ENCODE measurements at regions not wholly inside any gene's neighbourhood (a gene's known extent, or its start where the extent isn't known, plus 50 kb on each side); places are given as distances from the start of the nearest gene placed in this dataset.

DNA sequence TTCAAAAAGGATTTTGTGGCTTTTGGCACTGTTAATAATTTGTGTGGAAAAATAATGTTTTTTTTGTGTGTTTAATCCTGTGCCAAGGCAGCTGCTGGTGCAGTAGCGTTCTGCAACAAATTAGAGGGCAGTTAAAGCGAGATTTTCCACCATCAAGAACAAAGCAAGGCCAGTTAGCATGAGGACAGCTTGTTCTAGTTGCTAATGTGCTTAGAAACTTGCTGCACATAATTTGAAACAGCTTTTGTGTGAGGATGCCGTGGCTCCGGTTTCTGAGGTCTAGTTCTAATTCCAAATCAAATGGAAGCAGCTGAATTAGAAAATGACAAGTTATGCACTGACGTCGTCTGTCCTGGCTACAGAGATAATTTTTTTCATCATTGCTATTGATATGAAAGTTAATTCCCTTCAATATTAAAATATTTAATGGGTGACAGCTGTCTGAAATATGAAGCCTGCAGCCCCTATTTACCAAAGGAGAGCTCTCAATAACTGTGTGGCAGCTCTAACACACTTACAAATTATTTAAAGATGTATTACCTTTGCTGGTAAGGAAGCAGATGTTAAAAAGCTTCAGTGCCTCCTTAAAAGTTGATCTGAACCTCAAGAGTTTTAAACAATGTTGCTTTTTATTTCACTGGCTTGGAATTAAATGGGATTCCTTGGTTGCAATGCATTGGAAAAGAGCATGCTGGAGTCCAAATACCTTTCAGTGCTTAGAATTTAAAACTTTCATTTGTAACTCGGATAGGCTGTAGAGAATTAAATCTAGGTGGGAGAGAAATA is 128.6 kb downstream of the SPATA31D1 start:
- intact Hi-C loops (cut with DNase I; ENCODE audit: low total_unique reads): no loop called here
- no peak for DNase-seq (ENCODE audit: low spot score in 2 of 2)
- no peak for TF ChIP-seq POLR2A (IDR thresholded peaks at IDR 0.05)
- TF ChIP-seq, protein P1, sequence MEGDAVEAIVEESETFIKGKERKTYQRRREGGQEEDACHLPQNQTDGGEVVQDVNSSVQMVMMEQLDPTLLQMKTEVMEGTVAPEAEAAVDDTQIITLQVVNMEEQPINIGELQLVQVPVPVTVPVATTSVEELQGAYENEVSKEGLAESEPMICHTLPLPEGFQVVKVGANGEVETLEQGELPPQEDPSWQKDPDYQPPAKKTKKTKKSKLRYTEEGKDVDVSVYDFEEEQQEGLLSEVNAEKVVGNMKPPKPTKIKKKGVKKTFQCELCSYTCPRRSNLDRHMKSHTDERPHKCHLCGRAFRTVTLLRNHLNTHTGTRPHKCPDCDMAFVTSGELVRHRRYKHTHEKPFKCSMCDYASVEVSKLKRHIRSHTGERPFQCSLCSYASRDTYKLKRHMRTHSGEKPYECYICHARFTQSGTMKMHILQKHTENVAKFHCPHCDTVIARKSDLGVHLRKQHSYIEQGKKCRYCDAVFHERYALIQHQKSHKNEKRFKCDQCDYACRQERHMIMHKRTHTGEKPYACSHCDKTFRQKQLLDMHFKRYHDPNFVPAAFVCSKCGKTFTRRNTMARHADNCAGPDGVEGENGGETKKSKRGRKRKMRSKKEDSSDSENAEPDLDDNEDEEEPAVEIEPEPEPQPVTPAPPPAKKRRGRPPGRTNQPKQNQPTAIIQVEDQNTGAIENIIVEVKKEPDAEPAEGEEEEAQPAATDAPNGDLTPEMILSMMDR (IDR thresholded peaks at IDR 0.05): no peak
- WGBS, 2 donors: 18 to 21% methylated on average over 7 of the region's 7 CpGs
- H3K4me3 ChIP-seq (ENCODE audit: low read depth, poor library complexity, severe bottlenecking): no peak overlapping the region

DNA sequence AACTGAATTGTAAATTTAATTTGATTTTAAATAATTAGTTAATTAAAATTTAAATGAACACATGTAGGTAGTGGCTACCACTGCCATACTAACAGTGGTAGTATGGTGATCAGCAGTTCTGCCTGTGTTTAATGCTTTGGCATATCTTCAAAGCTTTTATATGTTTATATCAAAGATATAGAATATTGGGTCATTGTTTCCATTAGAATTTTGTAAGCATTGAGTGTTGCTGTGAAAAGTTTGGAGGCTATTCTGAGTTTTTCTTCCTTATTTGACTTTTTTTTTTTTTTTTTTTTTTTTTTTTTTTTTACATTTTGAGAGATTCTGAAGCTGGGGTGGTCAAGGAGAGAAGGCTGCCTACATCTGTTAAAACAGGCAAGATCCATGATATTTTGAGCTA is 134.2 kb downstream of the SPATA31D1 start:
- intact Hi-C loops (cut with DNase I; ENCODE audit: low total_unique reads): no loop called here
- no peak overlapping the region for H3K4me3 ChIP-seq (ENCODE audit: low read depth, poor library complexity, severe bottlenecking)
- TF ChIP-seq, protein P1 (IDR thresholded peaks at IDR 0.05): no peak
- TF ChIP-seq POLR2A (IDR thresholded peaks at IDR 0.05): no peak
- no peak for DNase-seq (ENCODE audit: low spot score in 2 of 2)

DNA sequence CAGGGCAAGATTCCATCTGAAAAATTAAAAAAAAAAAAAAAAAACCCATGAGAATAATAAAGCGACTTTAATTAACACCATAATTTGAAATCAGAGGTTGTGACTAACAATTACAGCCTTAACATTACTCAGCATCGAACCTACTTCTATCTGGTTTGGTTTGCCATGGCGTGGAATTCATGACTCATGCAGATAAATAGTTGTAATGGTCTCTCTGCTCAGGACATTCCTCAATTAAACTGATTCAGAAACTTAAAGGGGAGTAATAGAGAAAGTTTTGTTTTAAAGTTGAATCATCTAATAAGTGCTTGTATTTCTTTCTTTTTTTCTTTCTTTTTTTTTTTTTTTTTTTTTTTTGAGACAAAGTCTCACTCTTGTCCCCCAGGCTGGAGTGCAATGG is 135.5 kb downstream of the SPATA31D1 start:
- no peak for DNase-seq (ENCODE audit: low spot score in 2 of 2)
- no peak overlapping the region for H3K4me3 ChIP-seq (ENCODE audit: low read depth, poor library complexity, severe bottlenecking)
- intact Hi-C loops (cut with DNase I; ENCODE audit: low total_unique reads): no loop called here
- TF ChIP-seq, protein P1 (IDR thresholded peaks at IDR 0.05): no peak
- TF ChIP-seq POLR2A (IDR thresholded peaks at IDR 0.05): no peak
- WGBS, 2 donors: 89 to 92% methylated on average over 3 of the region's 3 CpGs

DNA sequence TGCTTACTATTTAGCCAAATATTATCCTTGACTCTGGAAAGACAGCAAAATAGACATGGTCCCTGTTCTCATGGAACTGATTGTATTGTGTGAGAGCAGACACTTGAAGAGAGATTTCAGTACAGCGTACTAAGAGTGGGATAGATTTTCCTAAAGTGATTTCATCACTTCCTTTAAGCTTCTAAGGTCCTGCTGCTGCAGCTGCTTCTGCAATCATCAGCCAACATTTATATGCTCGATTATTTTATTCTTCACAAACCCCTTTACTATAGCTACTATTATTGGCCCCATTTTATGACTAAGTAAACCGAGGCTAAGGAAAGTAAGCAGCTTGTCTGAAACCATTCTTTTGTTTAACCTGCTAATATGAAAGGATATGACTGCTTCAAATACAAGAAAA is 137.7 kb downstream of the SPATA31D1 start:
- TF ChIP-seq, protein P1 (IDR thresholded peaks at IDR 0.05): no peak
- no peak for TF ChIP-seq POLR2A (IDR thresholded peaks at IDR 0.05)
- DNase-seq (ENCODE audit: low spot score in 2 of 2): no peak
- 67 to 73% methylated on average over 3 of the region's 3 CpGs for WGBS, 2 donors
- intact Hi-C loops (cut with DNase I; ENCODE audit: low total_unique reads): no loop called here
- H3K4me3 ChIP-seq (ENCODE audit: low read depth, poor library complexity, severe bottlenecking): no peak overlapping the region

DNA sequence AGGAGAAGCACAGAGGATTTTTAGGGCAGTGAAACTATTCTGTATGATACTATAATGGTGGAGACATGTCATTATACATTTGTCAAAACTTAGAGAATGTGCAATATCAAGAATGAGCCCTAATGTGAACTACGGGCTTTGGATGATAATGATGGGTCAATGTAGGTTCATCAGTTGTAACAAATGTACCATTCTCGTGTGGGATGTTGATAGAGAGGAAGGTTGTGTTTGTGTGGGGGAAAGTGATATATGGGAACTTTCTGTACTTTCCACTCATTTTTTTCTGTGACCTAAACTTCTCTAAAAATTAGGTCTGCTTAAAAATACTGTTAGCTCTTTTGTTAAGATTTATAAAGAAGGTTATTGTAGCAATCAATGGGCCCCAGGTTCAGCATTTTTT is 138.9 kb downstream of the SPATA31D1 start:
- H3K4me3 ChIP-seq (ENCODE audit: low read depth, poor library complexity, severe bottlenecking): no peak overlapping the region
- TF ChIP-seq, protein P1 (IDR thresholded peaks at IDR 0.05): no peak
- no peak for TF ChIP-seq POLR2A (IDR thresholded peaks at IDR 0.05)
- 82 to 88% methylated on average over 2 of the region's 2 CpGs for WGBS, 2 donors
- DNase-seq (ENCODE audit: low spot score in 2 of 2): no peak
- intact Hi-C loops (cut with DNase I; ENCODE audit: low total_unique reads): no loop called here

Measured in lower leg skin (tissue), 4 donors.